Chondrocyte (in vitro differentiated cells): ENCODE measurements at regions not wholly inside any gene's neighbourhood (a gene's known extent, or its start where the extent isn't known, plus 50 kb on each side); places are given as distances from the start of the nearest gene placed in this dataset.

ENCODE experiments used
- DNase-seq: peaks from one replicate; pipeline ENCODE4 v3.0.0; 2021; ENCODE audit warnings: mixed read lengths, low spot score
- H3K27ac Mint-ChIP-seq: one replicate; pipeline ENCODE4 v1.8.0; 2021; ENCODE audit warnings: mild to moderate bottlenecking, moderate library complexity, mixed read lengths; ENCODE audit not compliant: unreplicated experiment
- H3K27me3 Mint-ChIP-seq: 2 replicates; pipeline ENCODE4 v1.8.0; 2021; ENCODE audit warnings: low read depth, mixed read lengths
- H3K36me3 Mint-ChIP-seq: 2 replicates; pipeline ENCODE4 v1.8.0; 2021; ENCODE audit warnings: low read depth, mixed read lengths
- H3K4me1 Mint-ChIP-seq: 2 replicates; pipeline ENCODE4 v1.8.0; 2021; ENCODE audit warnings: low read depth, mild to moderate bottlenecking, mixed read lengths
- H3K4me3 Mint-ChIP-seq: one replicate; pipeline ENCODE4 v1.8.0; 2021; ENCODE audit warnings: mild to moderate bottlenecking, moderate library complexity, mixed read lengths; ENCODE audit not compliant: unreplicated experiment
- H3K9me3 Mint-ChIP-seq: 2 replicates; pipeline ENCODE4 v1.8.0; 2021; ENCODE audit warnings: low read depth, mixed read lengths
- TF ChIP-seq, protein P1 (sequence below): fragments of 200-600 bp; sonication (generic); IDR thresholded peaks from 2 replicates; pipeline ENCODE4 v1.5.0; 2021; ENCODE audit warnings: antibody characterized with exemption, mild to moderate bottlenecking, moderate library complexity

DNA sequence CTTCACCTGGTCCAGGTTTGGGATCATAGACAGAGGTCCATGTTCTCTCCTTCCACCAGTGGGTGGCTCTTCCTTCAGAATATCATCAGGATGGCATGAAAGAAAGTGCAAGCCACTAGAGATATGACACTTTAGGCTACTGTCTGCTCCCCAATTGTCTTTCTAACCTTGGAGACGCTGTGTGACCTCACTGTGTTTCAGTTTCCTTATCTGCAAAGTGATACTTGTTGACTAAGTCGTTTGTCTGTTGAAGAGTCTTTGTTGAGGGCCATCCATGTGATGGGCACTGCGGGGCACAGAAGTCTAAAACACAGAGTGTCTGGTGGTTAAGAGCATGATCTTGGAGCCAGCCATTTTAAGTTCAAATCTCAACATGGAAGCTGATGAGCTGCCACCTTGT lies 259.9 kb upstream of the THSD7B start:
- no peak overlapping the region for H3K27ac Mint-ChIP-seq
- no peak for DNase-seq
- H3K36me3 Mint-ChIP-seq, result no peaks in the 10 kb centered on the region
- H3K9me3 Mint-ChIP-seq, result no peaks in the 10 kb centered on the region
- H3K4me3 Mint-ChIP-seq, result no peak overlapping the region
- peaks cover 3% of the 10 kb centered on the region for H3K27me3 Mint-ChIP-seq
- no peaks in the 10 kb centered on the region for H3K4me1 Mint-ChIP-seq
- TF ChIP-seq, protein P1, sequence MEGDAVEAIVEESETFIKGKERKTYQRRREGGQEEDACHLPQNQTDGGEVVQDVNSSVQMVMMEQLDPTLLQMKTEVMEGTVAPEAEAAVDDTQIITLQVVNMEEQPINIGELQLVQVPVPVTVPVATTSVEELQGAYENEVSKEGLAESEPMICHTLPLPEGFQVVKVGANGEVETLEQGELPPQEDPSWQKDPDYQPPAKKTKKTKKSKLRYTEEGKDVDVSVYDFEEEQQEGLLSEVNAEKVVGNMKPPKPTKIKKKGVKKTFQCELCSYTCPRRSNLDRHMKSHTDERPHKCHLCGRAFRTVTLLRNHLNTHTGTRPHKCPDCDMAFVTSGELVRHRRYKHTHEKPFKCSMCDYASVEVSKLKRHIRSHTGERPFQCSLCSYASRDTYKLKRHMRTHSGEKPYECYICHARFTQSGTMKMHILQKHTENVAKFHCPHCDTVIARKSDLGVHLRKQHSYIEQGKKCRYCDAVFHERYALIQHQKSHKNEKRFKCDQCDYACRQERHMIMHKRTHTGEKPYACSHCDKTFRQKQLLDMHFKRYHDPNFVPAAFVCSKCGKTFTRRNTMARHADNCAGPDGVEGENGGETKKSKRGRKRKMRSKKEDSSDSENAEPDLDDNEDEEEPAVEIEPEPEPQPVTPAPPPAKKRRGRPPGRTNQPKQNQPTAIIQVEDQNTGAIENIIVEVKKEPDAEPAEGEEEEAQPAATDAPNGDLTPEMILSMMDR, result no peak

DNA sequence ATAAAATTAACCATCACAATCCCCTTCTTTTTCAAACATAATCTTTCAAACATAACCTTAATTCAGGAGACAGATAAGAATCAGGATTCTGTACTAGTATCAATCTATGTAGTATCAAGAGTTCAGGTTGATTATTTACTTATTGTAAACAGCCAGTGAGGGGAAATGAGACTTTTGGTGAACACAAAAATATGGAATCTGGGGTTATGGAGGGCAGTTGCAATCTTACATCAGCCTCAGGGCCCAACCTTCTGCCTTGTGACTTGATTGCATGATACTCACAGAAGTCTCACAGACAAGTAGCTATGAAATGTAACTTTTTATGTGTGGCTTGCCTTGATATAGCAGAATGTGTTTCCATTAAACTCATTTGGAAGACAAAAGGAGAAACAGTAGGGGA lies 262.7 kb upstream of the THSD7B start:
- TF ChIP-seq, protein P1, result no peak
- H3K27ac Mint-ChIP-seq, result no peak overlapping the region
- H3K9me3 Mint-ChIP-seq, result no peaks in the 10 kb centered on the region
- H3K4me1 Mint-ChIP-seq, result no peaks in the 10 kb centered on the region
- no peak overlapping the region for H3K4me3 Mint-ChIP-seq
- H3K36me3 Mint-ChIP-seq, result no peaks in the 10 kb centered on the region
- DNase-seq, result no peak
- H3K27me3 Mint-ChIP-seq, result peaks cover 3% of the 10 kb centered on the region

DNA sequence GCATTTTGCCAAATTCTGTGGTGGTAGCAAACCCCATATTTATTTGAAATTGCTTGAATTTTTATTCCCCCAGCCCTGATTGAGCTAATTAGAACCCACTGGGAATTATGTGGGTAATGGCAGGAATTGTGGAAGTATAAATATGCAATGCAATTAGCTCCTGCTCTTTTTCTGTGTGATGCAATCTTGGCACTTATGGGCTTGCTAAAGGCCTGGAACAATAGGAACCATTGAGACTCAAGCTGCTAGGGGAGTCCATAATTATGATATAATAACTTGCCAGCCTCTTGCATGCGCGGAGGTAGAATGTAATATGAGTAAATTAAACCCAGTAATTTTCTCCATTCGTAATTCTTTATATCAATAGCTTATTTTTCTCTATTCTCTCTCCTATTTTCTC lies 267.6 kb upstream of the THSD7B start:
- Mint-ChIP-seq H3K27ac (no peak overlapping the region), H3K36me3 (no peaks in the 10 kb centered on the region), H3K4me1 (no peaks in the 10 kb centered on the region), H3K4me3 (no peak overlapping the region), H3K9me3 (no peaks in the 10 kb centered on the region), H3K27me3 (peaks cover 3% of the 10 kb centered on the region)
- no peak for DNase-seq
- TF ChIP-seq, protein P1, result no peak

DNA sequence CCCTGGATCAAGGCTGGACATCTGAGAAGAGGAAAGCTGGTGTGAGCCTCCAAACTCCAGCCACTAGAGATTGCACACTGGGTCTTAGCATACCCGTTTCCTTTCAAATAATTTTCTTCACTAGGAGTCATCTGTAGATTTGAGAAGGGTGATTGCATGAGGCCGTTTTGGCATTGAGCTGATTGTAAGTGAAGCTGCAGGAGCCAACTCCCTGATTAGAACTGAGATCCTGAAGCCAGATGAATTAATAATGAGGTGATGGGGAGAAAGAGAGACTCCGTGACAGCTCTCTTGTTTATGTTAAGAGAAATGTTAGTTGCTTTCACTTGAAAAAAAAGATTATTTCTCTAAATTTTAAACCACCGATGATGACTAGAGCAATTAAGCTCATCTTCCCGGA lies 268.4 kb upstream of the THSD7B start:
- Mint-ChIP-seq H3K27ac (no peak overlapping the region), H3K4me3 (no peak overlapping the region), H3K4me1 (no peaks in the 10 kb centered on the region), H3K36me3 (no peaks in the 10 kb centered on the region), H3K9me3 (peaks cover 3% of the 10 kb centered on the region), H3K27me3 (peaks cover 3% of the 10 kb centered on the region)
- DNase-seq, result no peak
- TF ChIP-seq, protein P1, result no peak

- Mint-ChIP-seq H3K4me3 (no peak overlapping the region), H3K9me3 (peaks cover 3% of the 10 kb centered on the region), H3K36me3 (no peaks in the 10 kb centered on the region), H3K27me3 (peaks cover 4% of the 10 kb centered on the region), H3K4me1 (no peaks in the 10 kb centered on the region), H3K27ac (no peak overlapping the region)
- TF ChIP-seq, protein P1, result no peak
- DNase-seq, result no peak
These were observed 269.7 kb upstream of the THSD7B start for GRCh38 chr2:136495636-136496035.
